ENCODE measurements at regions not wholly inside any gene's neighbourhood (a gene's known extent, or its start where the extent isn't known, plus 50 kb on each side); places are given as distances from the start of the nearest gene placed in this dataset.
A peak's percentile ranks its signal among the peaks of the same experiment; 100 is the strongest.
"Not testable (repeated sequence)": the region's sequence is repeated elsewhere in the genome, so short reads cannot be mapped to it uniquely, and the experiment has no call there.

- no peak for DNase-seq
Observed at GRCh38 chr5:5838493-5838892, 416.0 kb downstream of the ICE1 start.

- DNase-seq = not testable (repeated sequence)
Observed at GRCh38 chr5:5831622-5832021, 409.1 kb downstream of the ICE1 start.

- no peak for DNase-seq
Observed at GRCh38 chr5:5828619-5829018, 406.1 kb downstream of the ICE1 start.

GRCh38 chr5:5826911-5827310 lies 404.4 kb downstream of the ICE1 start:
- no peak for DNase-seq

- DNase-seq = no peak
Observed at GRCh38 chr5:5822729-5823257, 400.3 kb downstream of the ICE1 start.

- DNase-seq = no peak
Observed at GRCh38 chr5:5816960-5817359, 394.5 kb downstream of the ICE1 start.

- no peak for DNase-seq
Observed at GRCh38 chr5:5813441-5813840, 391.0 kb downstream of the ICE1 start.

GRCh38 chr5:5810461-5810860 lies 388.0 kb downstream of the ICE1 start:
- no peak for DNase-seq

- no peak for DNase-seq
Observed at GRCh38 chr5:5805916-5806315, 383.4 kb downstream of the ICE1 start.

GRCh38 chr5:5804478-5805233 lies 382.2 kb downstream of the ICE1 start:
- DNase-seq = no peak

GRCh38 chr5:5800801-5801761 lies 378.6 kb downstream of the ICE1 start:
- DNase-seq = no peak

GRCh38 chr5:5799826-5800225 lies 377.3 kb downstream of the ICE1 start:
- DNase-seq = no peak

- no peak for DNase-seq
Observed at GRCh38 chr5:5799229-5799628, 376.8 kb downstream of the ICE1 start.

- no peak for DNase-seq
Observed at GRCh38 chr5:5798462-5798861, 376.0 kb downstream of the ICE1 start.

- no peak for DNase-seq
Observed at GRCh38 chr5:5798041-5798440, 375.6 kb downstream of the ICE1 start.

- no peak for DNase-seq
Observed at GRCh38 chr5:5795074-5795771, 372.7 kb downstream of the ICE1 start.

GRCh38 chr5:5794118-5794560 lies 371.7 kb downstream of the ICE1 start:
- DNase-seq = no peak

- no peak for DNase-seq
Observed at GRCh38 chr5:5793242-5794117, 371.0 kb downstream of the ICE1 start.

GRCh38 chr5:5792106-5792505 lies 369.6 kb downstream of the ICE1 start:
- no peak for DNase-seq

- peak in 1 of 2 experiments; percentile 14 for DNase-seq
Observed at GRCh38 chr5:5788793-5789192, 366.3 kb downstream of the ICE1 start.

- DNase-seq = no peak
Observed at GRCh38 chr5:5787373-5787772, 364.9 kb downstream of the ICE1 start.

- no peak for DNase-seq
Observed at GRCh38 chr5:5784101-5784500, 361.6 kb downstream of the ICE1 start.
